ENCODE measurements at regions not wholly inside any gene's neighbourhood (a gene's known extent, or its start where the extent isn't known, plus 50 kb on each side); places are given as distances from the start of the nearest gene placed in this dataset.

DNA sequence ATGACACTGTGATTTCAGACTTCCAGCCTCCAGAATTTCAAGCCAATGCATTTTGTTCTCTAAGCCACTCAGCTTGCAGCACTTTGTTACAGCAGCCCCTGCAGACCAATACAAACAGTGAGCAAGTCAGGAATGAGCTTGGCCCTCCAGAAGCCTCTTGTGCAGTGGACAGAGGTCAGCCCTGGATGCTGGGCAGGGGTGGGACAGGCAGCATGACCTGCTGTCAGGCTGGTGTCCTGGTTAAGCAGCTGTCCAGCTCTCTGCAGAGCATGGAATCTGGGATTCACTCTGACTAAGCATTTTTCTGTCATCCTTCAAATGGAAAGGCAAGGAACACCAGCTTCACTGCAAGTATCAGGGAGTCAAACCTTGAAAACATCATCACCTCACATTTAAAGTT, 85.5 kb upstream of the GDF10 start:
- no peak overlapping the region for H3K4me3 ChIP-seq (ENCODE audit: low read depth in 1 of 5, low read length in 5 of 5)
- H3K27ac ChIP-seq (ENCODE audit: low read depth, low read length) = no peak overlapping the region
- no peak overlapping the region for H3K9ac ChIP-seq (ENCODE audit: low read length in 5 of 5)
- H3K36me3 ChIP-seq (ENCODE audit: control insufficient read depth in 5 of 5, insufficient read depth in 5 of 5, low read length in 5 of 5) = no peaks in the 10 kb centered on the region
- peaks cover 0 to 21% (median 14%) of the 10 kb centered on the region in 5 donors for H3K4me1 ChIP-seq (ENCODE audit: control insufficient read depth in 5 of 5, insufficient read depth in 5 of 5, low read length in 5 of 5)
- H3K27me3 ChIP-seq (ENCODE audit: control insufficient read depth in 5 of 5, insufficient read depth in 4 of 5, low read length in 5 of 5) = no peaks in the 10 kb centered on the region
- H3K9me3 ChIP-seq (ENCODE audit: control insufficient read depth in 5 of 5, low read length in 5 of 5) = peaks cover 0 to 6% (median 4%) of the 10 kb centered on the region in 5 donors

GRCh38 chr10:47217113-47217512, 82.9 kb upstream of the GDF10 start:
- H3K36me3 ChIP-seq (ENCODE audit: control insufficient read depth in 5 of 5, insufficient read depth in 5 of 5, low read length in 5 of 5) = peaks cover 0 to 3% (median 0%) of the 10 kb centered on the region in 5 donors
- no peaks in the 10 kb centered on the region for H3K27me3 ChIP-seq (ENCODE audit: control insufficient read depth in 5 of 5, insufficient read depth in 4 of 5, low read length in 5 of 5)
- H3K9me3 ChIP-seq (ENCODE audit: control insufficient read depth in 5 of 5, low read length in 5 of 5) = peaks cover 0 to 4% (median 4%) of the 10 kb centered on the region in 5 donors
- no peak overlapping the region for H3K9ac ChIP-seq (ENCODE audit: low read length in 5 of 5)
- H3K4me1 ChIP-seq (ENCODE audit: control insufficient read depth in 5 of 5, insufficient read depth in 5 of 5, low read length in 5 of 5) = peaks cover 0 to 14% (median 7%) of the 10 kb centered on the region in 5 donors
- no peak overlapping the region for H3K4me3 ChIP-seq (ENCODE audit: low read depth in 1 of 5, low read length in 5 of 5)
- H3K27ac ChIP-seq (ENCODE audit: low read depth, low read length) = no peak overlapping the region

DNA sequence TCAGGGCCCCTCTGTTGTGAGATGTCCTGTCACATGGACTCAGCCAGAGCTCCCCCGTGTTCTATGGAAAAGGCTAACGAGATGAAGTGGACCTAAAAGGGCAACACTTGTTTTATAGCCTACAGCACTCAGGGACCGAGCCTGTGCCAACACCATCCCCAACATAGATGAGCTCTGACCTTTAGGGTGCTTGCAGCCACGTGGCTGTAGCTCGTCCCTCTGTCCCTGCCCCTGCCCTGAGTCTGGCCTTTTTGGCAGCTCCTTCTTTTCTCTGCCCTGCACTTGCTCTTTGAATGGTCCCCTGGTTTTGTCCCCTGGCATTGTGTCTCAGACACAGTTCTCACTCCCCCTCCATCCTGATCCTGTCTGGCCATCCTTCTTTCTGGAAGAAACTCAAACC, 81.2 kb upstream of the GDF10 start:
- H3K4me1 ChIP-seq (ENCODE audit: control insufficient read depth in 5 of 5, insufficient read depth in 5 of 5, low read length in 5 of 5) = peaks cover 0 to 14% (median 7%) of the 10 kb centered on the region in 5 donors
- no peaks in the 10 kb centered on the region for H3K9me3 ChIP-seq (ENCODE audit: control insufficient read depth in 5 of 5, low read length in 5 of 5)
- peaks cover 0 to 3% (median 0%) of the 10 kb centered on the region in 5 donors for H3K36me3 ChIP-seq (ENCODE audit: control insufficient read depth in 5 of 5, insufficient read depth in 5 of 5, low read length in 5 of 5)
- H3K9ac ChIP-seq (ENCODE audit: low read length in 5 of 5) = no peak overlapping the region
- H3K4me3 ChIP-seq (ENCODE audit: low read depth in 1 of 5, low read length in 5 of 5) = no peak overlapping the region
- no peak overlapping the region for H3K27ac ChIP-seq (ENCODE audit: low read depth, low read length)
- H3K27me3 ChIP-seq (ENCODE audit: control insufficient read depth in 5 of 5, insufficient read depth in 4 of 5, low read length in 5 of 5) = no peaks in the 10 kb centered on the region

DNA sequence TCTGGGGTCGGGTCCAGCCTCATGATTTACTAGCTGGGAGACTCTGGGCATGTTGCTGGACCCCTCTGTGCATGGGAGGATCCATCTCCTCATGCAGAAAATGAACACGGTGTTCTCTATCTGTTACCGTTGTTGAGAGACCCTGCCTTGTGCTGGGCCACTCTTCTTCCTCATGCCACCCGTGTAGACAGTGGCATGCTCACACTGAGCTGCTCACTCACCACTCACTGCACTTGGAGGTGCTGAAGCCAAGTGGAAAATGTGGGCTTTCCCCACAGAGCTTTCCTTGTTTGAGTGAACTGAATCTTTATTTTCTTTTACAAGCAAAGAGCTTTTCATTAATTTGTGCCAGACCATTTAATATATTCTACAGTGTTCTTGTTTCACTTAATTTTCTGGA, 77.5 kb upstream of the GDF10 start:
- Histone ChIP-seq H3K4me1 (ENCODE audit: control insufficient read depth in 5 of 5, insufficient read depth in 5 of 5, low read length in 5 of 5) (peaks cover 0 to 4% (median 0%) of the 10 kb centered on the region in 5 donors), H3K27me3 (ENCODE audit: control insufficient read depth in 5 of 5, insufficient read depth in 4 of 5, low read length in 5 of 5) (no peaks in the 10 kb centered on the region), H3K9me3 (ENCODE audit: control insufficient read depth in 5 of 5, low read length in 5 of 5) (no peaks in the 10 kb centered on the region), H3K9ac (ENCODE audit: low read length in 5 of 5) (no peak overlapping the region), H3K4me3 (ENCODE audit: low read depth in 1 of 5, low read length in 5 of 5) (no peak overlapping the region), H3K27ac (ENCODE audit: low read depth, low read length) (no peak overlapping the region), H3K36me3 (ENCODE audit: control insufficient read depth in 5 of 5, insufficient read depth in 5 of 5, low read length in 5 of 5) (peaks cover 0 to 4% (median 3%) of the 10 kb centered on the region in 5 donors)

- no peak overlapping the region for H3K27ac ChIP-seq (ENCODE audit: low read depth, low read length)
- no peaks in the 10 kb centered on the region for H3K9me3 ChIP-seq (ENCODE audit: control insufficient read depth in 5 of 5, low read length in 5 of 5)
- no peaks in the 10 kb centered on the region for H3K27me3 ChIP-seq (ENCODE audit: control insufficient read depth in 5 of 5, insufficient read depth in 4 of 5, low read length in 5 of 5)
- no peak overlapping the region for H3K4me3 ChIP-seq (ENCODE audit: low read depth in 1 of 5, low read length in 5 of 5)
- H3K4me1 ChIP-seq (ENCODE audit: control insufficient read depth in 5 of 5, insufficient read depth in 5 of 5, low read length in 5 of 5) = peaks cover 0 to 4% (median 0%) of the 10 kb centered on the region in 5 donors
- H3K36me3 ChIP-seq (ENCODE audit: control insufficient read depth in 5 of 5, insufficient read depth in 5 of 5, low read length in 5 of 5) = peaks cover 0 to 4% (median 3%) of the 10 kb centered on the region in 5 donors
- H3K9ac ChIP-seq (ENCODE audit: low read length in 5 of 5) = no peak overlapping the region
Measured at GRCh38 chr10:47223236-47223635, 76.8 kb upstream of the GDF10 start.

GRCh38 chr10:47224546-47225218, 75.3 kb upstream of the GDF10 start:
- H3K36me3 ChIP-seq (ENCODE audit: control insufficient read depth in 5 of 5, insufficient read depth in 5 of 5, low read length in 5 of 5) = peaks cover 0 to 4% (median 3%) of the 10 kb centered on the region in 5 donors
- H3K27ac ChIP-seq (ENCODE audit: low read depth, low read length) = no peak overlapping the region
- H3K4me3 ChIP-seq (ENCODE audit: low read depth in 1 of 5, low read length in 5 of 5) = no peak overlapping the region
- no peaks in the 10 kb centered on the region for H3K27me3 ChIP-seq (ENCODE audit: control insufficient read depth in 5 of 5, insufficient read depth in 4 of 5, low read length in 5 of 5)
- peaks cover 0 to 6% (median 5%) of the 10 kb centered on the region in 5 donors for H3K9me3 ChIP-seq (ENCODE audit: control insufficient read depth in 5 of 5, low read length in 5 of 5)
- H3K4me1 ChIP-seq (ENCODE audit: control insufficient read depth in 5 of 5, insufficient read depth in 5 of 5, low read length in 5 of 5) = peaks cover 0 to 3% (median 0%) of the 10 kb centered on the region in 5 donors
- no peak overlapping the region for H3K9ac ChIP-seq (ENCODE audit: low read length in 5 of 5)

GRCh38 chr10:47225219-47225927, 74.6 kb upstream of the GDF10 start:
- no peak overlapping the region for H3K4me3 ChIP-seq (ENCODE audit: low read depth in 1 of 5, low read length in 5 of 5)
- no peak overlapping the region for H3K27ac ChIP-seq (ENCODE audit: low read depth, low read length)
- H3K36me3 ChIP-seq (ENCODE audit: control insufficient read depth in 5 of 5, insufficient read depth in 5 of 5, low read length in 5 of 5) = peaks cover 0 to 4% (median 3%) of the 10 kb centered on the region in 5 donors
- no peak overlapping the region for H3K9ac ChIP-seq (ENCODE audit: low read length in 5 of 5)
- H3K27me3 ChIP-seq (ENCODE audit: control insufficient read depth in 5 of 5, insufficient read depth in 4 of 5, low read length in 5 of 5) = no peaks in the 10 kb centered on the region
- peaks cover 0 to 4% (median 3%) of the 10 kb centered on the region in 5 donors for H3K4me1 ChIP-seq (ENCODE audit: control insufficient read depth in 5 of 5, insufficient read depth in 5 of 5, low read length in 5 of 5)
- H3K9me3 ChIP-seq (ENCODE audit: control insufficient read depth in 5 of 5, low read length in 5 of 5) = peaks cover 0 to 6% (median 5%) of the 10 kb centered on the region in 5 donors

GRCh38 chr10:47225928-47226645, 73.9 kb upstream of the GDF10 start:
- Histone ChIP-seq H3K36me3 (ENCODE audit: control insufficient read depth in 5 of 5, insufficient read depth in 5 of 5, low read length in 5 of 5) (peaks cover 0 to 4% (median 0%) of the 10 kb centered on the region in 5 donors), H3K9me3 (ENCODE audit: control insufficient read depth in 5 of 5, low read length in 5 of 5) (peaks cover 0 to 6% (median 5%) of the 10 kb centered on the region in 5 donors), H3K27me3 (ENCODE audit: control insufficient read depth in 5 of 5, insufficient read depth in 4 of 5, low read length in 5 of 5) (no peaks in the 10 kb centered on the region), H3K9ac (ENCODE audit: low read length in 5 of 5) (no peak overlapping the region), H3K4me3 (ENCODE audit: low read depth in 1 of 5, low read length in 5 of 5) (no peak overlapping the region), H3K27ac (ENCODE audit: low read depth, low read length) (no peak overlapping the region), H3K4me1 (ENCODE audit: control insufficient read depth in 5 of 5, insufficient read depth in 5 of 5, low read length in 5 of 5) (peaks cover 0 to 8% (median 3%) of the 10 kb centered on the region in 5 donors)

DNA sequence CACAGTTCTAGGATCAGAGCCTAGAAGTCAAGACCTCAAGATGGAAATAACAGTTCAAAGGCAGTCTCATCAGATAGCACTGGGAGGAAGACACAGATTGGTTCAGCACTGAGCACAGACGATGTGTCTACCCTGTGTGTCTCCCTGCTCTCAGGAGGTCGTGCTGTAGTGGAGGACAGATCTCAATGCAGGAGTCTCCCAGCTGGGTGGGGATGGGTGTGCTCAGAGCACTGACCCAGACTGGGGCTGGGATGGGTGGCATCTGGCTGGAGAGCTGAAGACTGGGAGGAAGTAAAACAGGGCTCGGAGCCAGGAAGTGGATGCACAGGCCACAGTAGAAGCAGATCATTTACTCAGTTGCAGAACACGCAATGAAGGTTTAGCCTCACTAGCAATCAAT, 69.5 kb upstream of the GDF10 start:
- H3K36me3 ChIP-seq (ENCODE audit: control insufficient read depth in 5 of 5, insufficient read depth in 5 of 5, low read length in 5 of 5) = peaks cover 0 to 2% (median 0%) of the 10 kb centered on the region in 5 donors
- H3K9me3 ChIP-seq (ENCODE audit: control insufficient read depth in 5 of 5, low read length in 5 of 5) = peaks cover 0 to 10% (median 5%) of the 10 kb centered on the region in 5 donors
- no peak overlapping the region for H3K4me3 ChIP-seq (ENCODE audit: low read depth in 1 of 5, low read length in 5 of 5)
- H3K27me3 ChIP-seq (ENCODE audit: control insufficient read depth in 5 of 5, insufficient read depth in 4 of 5, low read length in 5 of 5) = no peaks in the 10 kb centered on the region
- no peak overlapping the region for H3K9ac ChIP-seq (ENCODE audit: low read length in 5 of 5)
- no peak overlapping the region for H3K27ac ChIP-seq (ENCODE audit: low read depth, low read length)
- peaks cover 0 to 8% (median 0%) of the 10 kb centered on the region in 5 donors for H3K4me1 ChIP-seq (ENCODE audit: control insufficient read depth in 5 of 5, insufficient read depth in 5 of 5, low read length in 5 of 5)
